ENCODE measurements at regions not wholly inside any gene's neighbourhood (a gene's known extent, or its start where the extent isn't known, plus 50 kb on each side); places are given as distances from the start of the nearest gene placed in this dataset.

DNA sequence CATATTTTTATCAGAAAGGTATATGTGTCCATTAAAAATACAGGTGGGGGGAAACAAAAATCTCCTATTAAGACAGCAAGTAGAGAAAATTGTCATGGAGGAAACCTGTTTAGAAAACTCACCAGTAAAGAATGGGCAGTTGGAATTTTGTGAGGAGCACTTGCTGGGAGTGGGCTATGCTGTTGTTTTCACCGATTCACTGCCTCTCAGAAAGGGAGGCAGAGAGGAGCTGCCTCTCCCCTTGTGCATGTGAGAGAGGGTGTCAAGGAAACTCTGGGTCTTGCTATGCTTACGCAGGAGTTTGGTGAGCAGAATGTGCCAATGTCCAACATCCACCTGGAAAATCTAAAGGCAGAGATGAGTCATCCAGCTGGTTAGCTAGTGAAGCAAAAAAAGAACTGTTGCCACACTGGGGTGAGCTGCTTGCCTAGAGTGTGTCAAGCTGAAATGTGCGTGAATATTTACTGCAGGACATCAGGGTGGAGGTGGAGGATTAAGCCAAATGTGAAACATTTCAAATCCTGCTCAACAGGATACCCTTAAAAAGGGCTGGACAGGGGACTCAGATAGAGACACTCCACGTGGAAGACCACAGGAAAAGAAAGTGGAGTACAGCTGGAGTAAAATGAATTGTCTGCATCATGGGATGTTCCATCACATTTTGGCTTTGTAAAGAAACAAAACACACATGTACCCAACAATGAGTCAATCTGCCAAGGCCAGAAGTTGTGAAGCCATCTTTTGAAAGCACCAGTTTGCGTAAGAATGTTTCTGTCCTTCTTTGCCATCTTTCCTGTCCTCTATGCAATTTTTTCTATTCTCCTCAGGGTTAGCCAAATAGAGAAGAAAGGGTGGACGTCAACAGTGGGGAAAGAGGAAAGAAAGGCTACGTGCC is 449.7 kb upstream of the MPDZ start:
- TF ChIP-seq ZNF146 (tag by site-specific recombination; IDR thresholded peaks at IDR 0.05) (no peak), KLF17 (tag by site-specific recombination; IDR thresholded peaks at IDR 0.05) (no peak), ZBTB1 (tag by site-specific recombination; IDR thresholded peaks at IDR 0.05) (no peak), ZSCAN4 (tag by site-specific recombination; IDR thresholded peaks at IDR 0.05) (no peak), ZNF654 (tag by site-specific recombination; IDR thresholded peaks at IDR 0.05; ENCODE audit: low read depth) (no peak), ZSCAN30 (tag by site-specific recombination; IDR thresholded peaks at IDR 0.05) (no peak), TCF7L2 (IDR thresholded peaks at IDR 0.05; ENCODE audit: borderline replicate concordance, low read depth, low read length) (no peak), ZNF248 (tag by site-specific recombination; IDR thresholded peaks at IDR 0.05) (no peak), MEIS1 (CRISPR knock-in tag; IDR thresholded peaks at IDR 0.05; ENCODE audit: borderline replicate concordance) (no peak), ZNF140 (tag by site-specific recombination; IDR thresholded peaks at IDR 0.05) (no peak)
- TF ChIP-seq, protein P1, sequence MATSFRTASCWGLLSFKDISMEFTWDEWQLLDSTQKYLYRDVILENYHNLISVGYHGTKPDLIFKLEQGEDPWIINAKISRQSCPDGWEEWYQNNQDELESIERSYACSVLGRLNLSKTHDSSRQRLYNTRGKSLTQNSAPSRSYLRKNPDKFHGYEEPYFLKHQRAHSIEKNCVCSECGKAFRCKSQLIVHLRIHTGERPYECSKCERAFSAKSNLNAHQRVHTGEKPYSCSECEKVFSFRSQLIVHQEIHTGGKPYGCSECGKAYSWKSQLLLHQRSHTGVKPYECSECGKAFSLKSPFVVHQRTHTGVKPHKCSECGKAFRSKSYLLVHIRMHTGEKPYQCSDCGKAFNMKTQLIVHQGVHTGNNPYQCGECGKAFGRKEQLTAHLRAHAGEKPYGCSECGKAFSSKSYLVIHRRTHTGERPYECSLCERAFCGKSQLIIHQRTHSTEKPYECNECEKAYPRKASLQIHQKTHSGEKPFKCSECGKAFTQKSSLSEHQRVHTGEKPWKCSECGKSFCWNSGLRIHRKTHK (tag by site-specific recombination; IDR thresholded peaks at IDR 0.05), result no peak
- TF ChIP-seq, protein P2, sequence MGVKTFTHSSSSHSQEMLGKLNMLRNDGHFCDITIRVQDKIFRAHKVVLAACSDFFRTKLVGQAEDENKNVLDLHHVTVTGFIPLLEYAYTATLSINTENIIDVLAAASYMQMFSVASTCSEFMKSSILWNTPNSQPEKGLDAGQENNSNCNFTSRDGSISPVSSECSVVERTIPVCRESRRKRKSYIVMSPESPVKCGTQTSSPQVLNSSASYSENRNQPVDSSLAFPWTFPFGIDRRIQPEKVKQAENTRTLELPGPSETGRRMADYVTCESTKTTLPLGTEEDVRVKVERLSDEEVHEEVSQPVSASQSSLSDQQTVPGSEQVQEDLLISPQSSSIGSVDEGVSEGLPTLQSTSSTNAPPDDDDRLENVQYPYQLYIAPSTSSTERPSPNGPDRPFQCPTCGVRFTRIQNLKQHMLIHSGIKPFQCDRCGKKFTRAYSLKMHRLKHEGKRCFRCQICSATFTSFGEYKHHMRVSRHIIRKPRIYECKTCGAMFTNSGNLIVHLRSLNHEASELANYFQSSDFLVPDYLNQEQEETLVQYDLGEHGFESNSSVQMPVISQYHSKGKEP (tag by site-specific recombination; IDR thresholded peaks at IDR 0.05), result no peak
- TF ChIP-seq, protein P3, sequence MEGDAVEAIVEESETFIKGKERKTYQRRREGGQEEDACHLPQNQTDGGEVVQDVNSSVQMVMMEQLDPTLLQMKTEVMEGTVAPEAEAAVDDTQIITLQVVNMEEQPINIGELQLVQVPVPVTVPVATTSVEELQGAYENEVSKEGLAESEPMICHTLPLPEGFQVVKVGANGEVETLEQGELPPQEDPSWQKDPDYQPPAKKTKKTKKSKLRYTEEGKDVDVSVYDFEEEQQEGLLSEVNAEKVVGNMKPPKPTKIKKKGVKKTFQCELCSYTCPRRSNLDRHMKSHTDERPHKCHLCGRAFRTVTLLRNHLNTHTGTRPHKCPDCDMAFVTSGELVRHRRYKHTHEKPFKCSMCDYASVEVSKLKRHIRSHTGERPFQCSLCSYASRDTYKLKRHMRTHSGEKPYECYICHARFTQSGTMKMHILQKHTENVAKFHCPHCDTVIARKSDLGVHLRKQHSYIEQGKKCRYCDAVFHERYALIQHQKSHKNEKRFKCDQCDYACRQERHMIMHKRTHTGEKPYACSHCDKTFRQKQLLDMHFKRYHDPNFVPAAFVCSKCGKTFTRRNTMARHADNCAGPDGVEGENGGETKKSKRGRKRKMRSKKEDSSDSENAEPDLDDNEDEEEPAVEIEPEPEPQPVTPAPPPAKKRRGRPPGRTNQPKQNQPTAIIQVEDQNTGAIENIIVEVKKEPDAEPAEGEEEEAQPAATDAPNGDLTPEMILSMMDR (tag by site-specific recombination; IDR thresholded peaks at IDR 0.05), result no peak

Data from HEK293 (cell line).